ENCODE measurements at regions not wholly inside any gene's neighbourhood (a gene's known extent, or its start where the extent isn't known, plus 50 kb on each side); places are given as distances from the start of the nearest gene placed in this dataset.
A peak's percentile ranks its signal among the peaks of the same experiment; 100 is the strongest.
"Not testable (repeated sequence)": the region's sequence is repeated elsewhere in the genome, so short reads cannot be mapped to it uniquely, and the experiment has no call there.

GRCh38 chr4:131649227-131649626 lies 1499.9 kb upstream of the PCDH10 start:
- no peak for DNase-seq (ENCODE audit: low read depth in 4 of 4, low spot score in 2 of 4)

DNA sequence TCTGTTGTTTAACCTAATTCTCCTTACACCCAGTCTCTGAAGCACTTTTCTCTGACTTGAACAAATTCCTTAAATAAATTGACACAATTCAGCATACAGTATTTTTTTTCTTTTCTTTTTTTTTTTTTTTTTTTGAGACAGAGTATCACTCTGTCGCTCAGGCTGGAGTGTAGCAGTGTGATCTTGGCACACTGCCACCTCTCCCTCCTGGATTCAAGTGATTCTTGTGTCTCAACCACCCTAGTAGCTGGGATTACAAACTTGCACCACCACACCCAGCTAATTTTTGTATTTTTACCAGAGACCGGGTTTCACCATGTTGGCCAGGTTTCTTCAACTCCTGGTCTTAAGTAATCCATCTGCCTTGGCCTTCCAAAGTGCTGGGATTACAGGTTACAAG lies 1498.1 kb upstream of the PCDH10 start:
- no peak for DNase-seq (ENCODE audit: low read depth in 4 of 4, low spot score in 2 of 4)

DNA sequence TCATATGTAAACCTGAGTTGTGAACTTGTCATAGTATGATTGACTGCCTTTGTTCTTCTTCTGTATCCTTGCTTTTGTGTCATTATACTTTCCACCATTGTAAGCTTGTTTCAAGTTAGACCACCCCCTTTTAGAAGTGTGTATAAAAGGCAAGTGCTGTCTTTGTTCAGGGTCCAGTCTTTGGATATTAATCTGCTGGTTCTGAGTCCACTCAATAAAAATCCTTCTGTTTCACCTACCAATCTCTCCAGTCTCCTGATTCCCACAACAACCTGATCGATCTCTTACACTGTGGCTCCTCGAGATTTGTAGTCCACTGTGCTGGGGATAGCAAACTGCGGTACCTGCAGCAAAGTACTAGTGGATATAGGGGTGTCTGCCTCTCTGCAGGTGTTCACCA lies 1465.8 kb upstream of the PCDH10 start:
- not testable (repeated sequence) for DNase-seq (ENCODE audit: low read depth in 4 of 4, low spot score in 2 of 4)

- DNase-seq (ENCODE audit: low read depth in 4 of 4, low spot score in 2 of 4) = no peak
Measured at GRCh38 chr4:131721883-131722282, 1427.2 kb upstream of the PCDH10 start.

- not testable (repeated sequence) for DNase-seq (ENCODE audit: low read depth in 4 of 4, low spot score in 2 of 4)
Measured at GRCh38 chr4:131723069-131723468, 1426.0 kb upstream of the PCDH10 start.

DNA sequence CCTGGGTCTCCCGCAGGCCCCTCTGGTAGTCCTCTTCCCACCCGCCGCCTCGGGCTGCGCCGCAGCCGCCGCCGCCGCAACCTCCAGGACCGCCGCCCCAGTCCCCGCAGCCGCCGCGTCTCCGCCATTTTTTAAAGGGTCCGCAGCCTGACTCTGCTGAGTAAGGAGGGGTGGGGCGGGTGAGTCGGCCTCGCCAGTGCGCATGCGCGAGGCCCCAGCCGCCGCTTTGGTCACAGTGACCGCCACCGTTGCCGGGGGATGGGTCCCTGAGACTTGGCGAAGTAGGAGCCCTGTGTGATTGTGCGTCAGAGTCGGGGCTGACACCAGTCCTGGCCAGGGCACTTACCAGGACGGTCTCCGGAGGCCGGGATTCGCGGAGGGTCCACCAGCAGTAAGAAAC lies 1424.2 kb upstream of the PCDH10 start:
- peak; percentile 21 to 51 (median 44) for DNase-seq (ENCODE audit: low read depth in 4 of 4, low spot score in 2 of 4)

DNA sequence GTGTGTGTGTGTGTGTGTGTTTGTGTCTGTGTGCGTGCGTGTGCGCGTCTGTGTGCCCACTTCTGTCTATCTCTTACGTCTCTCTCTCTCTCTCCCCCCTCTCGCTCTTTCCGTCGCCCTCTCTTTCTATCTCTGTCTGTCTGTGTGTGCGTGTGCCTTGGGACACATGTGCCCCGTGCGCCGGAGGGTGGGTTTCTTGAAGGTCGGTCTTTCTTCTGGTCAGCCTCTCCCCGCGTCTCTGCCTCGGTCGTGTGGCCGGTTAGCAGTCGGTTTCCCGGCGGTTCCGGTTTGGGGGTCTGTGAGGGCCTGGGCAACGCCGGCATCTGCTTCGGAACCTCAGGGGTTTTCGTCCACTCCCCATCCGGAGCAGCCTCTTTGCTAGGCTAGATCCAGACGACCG lies 1423.6 kb upstream of the PCDH10 start:
- not testable (repeated sequence) for DNase-seq (ENCODE audit: low read depth in 4 of 4, low spot score in 2 of 4)

- not testable (repeated sequence) for DNase-seq (ENCODE audit: low read depth in 4 of 4, low spot score in 2 of 4)
Measured at GRCh38 chr4:131726940-131727339, 1422.2 kb upstream of the PCDH10 start.

DNA sequence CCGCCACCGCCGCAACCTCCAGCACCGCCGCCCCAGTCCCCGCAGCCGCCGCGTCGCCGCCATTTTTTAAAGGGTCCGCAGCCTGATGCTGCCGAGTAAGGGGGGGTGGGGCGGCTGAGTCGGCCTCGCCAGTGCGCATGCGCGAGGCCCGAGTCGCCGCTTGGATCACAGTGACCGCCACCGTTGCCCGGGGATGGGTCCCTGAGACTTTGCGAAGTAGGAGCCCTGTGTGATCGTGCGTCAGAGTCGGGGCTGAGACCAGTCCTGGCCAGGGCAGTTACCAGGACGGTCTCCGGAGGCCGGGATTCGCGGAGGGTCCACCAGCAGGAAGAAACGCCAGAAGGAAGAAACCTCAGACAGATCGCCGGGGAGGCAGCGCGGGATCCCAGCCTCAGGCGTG lies 1421.7 kb upstream of the PCDH10 start:
- DNase-seq (ENCODE audit: low read depth in 4 of 4, low spot score in 2 of 4) = not testable (repeated sequence)

DNA sequence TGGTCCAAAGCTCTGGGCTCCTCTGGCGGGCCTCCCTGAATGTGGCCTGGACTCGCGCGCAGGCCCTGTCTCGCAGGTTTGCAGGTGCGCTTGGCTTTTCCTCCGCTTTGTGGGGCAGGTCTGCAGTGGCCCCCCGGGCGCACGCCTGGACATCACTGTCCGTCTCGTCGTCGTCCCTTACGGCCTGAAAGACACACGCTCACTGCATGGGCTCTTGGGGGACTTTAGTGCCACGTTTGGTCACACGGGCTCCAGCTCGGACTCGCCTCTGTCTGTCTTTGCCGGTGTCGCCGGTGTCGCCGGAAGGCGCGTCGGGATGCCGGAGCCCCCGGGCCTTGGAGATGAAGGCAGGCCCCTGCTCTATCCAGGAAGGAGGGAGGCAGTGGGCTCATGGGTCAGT lies 1419.9 kb upstream of the PCDH10 start:
- DNase-seq (ENCODE audit: low read depth in 4 of 4, low spot score in 2 of 4) = not testable (repeated sequence)

DNA sequence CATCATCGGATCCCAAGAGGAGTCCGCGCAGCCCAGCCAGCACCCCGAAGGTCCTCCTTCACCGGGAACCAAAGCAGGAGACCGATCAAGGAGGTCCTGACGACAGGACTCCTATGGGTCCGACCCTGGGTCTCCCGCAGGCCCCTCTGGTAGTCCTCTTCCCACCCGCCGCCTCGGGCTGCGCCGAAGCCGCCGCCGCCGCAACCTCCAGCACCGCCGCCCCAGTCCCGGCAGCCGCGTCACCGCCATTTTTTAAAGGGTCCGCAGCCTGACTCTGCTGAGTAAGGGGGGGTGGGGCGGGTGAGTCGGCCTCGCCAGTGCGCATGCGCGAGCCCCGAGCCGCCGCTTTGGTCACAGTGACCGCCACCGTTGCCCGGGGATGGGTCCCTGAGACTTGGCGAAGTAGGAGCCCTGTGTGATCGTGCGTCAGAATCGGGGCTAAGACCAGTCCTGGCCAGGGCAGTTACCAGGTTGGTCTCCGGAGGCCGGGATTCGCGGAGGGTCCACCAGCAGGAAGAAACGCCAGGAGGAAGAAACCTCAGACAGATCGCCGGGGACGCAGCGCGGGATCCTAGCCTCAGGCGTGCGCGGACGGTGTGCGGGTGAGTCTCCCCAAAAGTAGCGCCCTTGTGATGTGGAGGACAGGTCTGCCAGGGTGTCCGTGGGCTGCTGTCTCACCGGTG lies 1419.2 kb upstream of the PCDH10 start:
- not testable (repeated sequence) for DNase-seq (ENCODE audit: low read depth in 4 of 4, low spot score in 2 of 4)

GRCh38 chr4:131730574-131730973 lies 1418.5 kb upstream of the PCDH10 start:
- DNase-seq (ENCODE audit: low read depth in 4 of 4, low spot score in 2 of 4) = not testable (repeated sequence)

DNA sequence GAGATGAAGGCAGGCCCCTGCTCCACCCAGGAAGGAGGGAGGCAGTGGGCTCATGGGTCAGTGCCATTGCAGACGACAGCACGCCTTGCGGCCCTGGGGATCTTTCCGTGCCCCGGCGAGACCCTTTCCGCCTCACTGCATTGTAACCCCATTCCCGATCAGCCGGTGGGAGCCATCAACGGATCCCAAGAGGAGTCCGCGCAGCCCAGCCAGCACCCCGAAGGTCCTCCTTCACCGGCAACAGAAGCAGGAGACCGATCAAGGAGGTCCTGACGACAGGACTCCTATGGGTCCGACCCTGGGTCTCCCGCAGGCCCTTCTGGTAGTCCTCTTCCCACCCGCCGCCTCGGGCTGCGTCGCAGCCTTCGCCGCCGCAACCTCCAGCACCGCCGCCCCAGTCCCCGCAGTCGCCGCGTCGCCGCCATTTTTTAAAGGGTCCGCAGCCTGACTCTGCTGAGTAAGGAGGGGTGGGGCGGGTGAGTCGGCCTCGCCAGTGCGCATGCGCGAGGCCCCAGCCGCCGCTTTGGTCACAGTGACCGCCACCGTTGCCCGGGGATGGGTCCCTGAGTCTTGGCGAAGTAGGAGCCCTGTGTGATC lies 1417.0 kb upstream of the PCDH10 start:
- DNase-seq (ENCODE audit: low read depth in 4 of 4, low spot score in 2 of 4) = not testable (repeated sequence)

DNA sequence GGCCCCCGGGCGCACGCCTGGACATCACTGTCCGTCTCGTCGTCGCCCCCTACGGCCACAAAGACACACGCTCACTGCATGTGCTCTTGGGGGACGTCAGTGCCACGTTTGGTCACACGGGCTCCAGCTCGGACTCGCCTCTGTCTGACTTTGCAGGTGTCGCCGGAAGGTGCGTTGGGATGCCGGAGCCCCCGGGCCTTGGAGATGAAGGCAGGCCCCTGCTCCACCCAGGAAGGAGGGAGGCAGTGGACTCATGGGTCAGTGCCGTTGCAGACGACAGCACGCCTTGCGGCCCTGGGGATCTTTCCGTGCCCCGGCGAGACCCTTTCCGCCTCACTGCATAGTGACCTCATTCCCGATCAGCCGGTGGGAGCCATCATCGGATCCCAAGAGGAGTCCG lies 1414.8 kb upstream of the PCDH10 start:
- DNase-seq (ENCODE audit: low read depth in 4 of 4, low spot score in 2 of 4) = not testable (repeated sequence)

- DNase-seq (ENCODE audit: low read depth in 4 of 4, low spot score in 2 of 4) = not testable (repeated sequence)
Measured at GRCh38 chr4:131734851-131735385, 1414.2 kb upstream of the PCDH10 start.

DNA sequence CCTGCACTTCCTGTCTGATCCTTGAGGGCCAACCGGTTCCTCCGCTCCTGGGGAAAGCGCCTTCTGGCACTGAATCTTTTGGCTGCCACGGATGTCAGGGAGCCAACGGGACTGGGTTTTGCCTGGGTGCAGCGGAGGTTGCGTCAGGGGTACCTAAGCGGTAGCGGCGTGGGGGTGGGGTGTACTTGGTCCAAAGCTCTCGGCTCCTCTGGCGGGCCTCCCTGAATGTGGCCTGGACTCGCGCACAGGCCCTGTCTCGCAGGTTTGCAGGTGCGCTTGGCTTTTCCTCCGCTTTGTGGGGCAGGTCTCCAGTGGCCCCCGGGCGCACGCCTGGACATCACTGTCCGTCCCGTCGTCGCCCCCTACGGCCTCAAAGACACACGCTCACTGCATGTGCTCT lies 1410.1 kb upstream of the PCDH10 start:
- not testable (repeated sequence) for DNase-seq (ENCODE audit: low read depth in 4 of 4, low spot score in 2 of 4)

DNA sequence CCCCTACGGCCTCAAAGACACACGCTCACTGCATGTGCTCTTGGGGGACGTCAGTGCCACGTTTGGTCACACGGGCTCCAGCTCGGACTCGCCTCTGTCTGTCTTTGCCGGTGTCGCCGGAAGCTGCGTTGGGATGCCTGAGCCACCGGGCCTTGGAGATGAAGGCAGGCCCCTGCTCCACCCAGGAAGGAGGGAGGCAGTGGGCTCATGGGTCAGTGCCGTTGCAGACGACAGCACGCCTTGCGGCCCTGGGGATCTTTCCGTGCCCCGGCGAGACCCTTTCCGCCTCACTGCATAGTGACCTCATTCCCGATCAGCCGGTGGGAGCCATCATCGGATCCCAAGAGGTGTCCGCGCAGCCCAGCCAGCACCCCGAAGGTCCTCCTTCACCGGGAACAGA lies 1407.3 kb upstream of the PCDH10 start:
- not testable (repeated sequence) for DNase-seq (ENCODE audit: low read depth in 4 of 4, low spot score in 2 of 4)

DNA sequence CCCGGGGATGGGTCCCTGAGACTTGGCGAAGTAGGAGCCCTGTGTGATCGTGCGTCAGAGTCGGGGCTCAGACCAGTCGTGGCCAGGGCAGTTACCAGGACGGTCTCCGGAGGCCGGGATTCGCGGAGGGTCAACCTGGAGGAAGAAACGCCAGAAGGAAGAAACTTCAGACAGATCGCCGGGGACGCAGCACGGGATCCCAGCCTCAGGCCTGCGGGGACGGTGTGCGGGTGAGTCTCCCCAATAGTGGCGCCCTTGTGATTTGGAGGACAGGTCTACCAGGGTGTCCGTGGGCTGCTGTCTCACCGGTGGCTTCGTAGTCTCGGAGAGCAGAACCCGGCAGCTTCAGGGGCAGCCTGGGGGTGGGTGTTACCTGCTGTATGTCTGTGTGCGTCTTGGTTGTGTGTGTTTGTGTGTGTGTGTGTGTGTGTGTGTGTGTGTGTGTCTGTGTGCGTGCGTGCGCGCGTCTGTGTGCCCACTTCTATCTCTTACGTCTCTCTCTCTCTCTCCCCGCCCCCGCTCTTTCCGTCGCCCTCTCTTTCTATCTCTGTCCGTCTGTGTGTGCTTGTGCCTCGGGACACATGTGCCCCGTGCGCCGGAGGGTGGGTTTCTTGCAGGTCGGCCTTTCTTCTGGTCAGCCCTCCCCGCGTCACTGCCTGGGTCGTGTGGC lies 1406.4 kb upstream of the PCDH10 start:
- not testable (repeated sequence) for DNase-seq (ENCODE audit: low read depth in 4 of 4, low spot score in 2 of 4)

- not testable (repeated sequence) for DNase-seq (ENCODE audit: low read depth in 4 of 4, low spot score in 2 of 4)
Measured at GRCh38 chr4:131743348-131743747, 1405.7 kb upstream of the PCDH10 start.

GRCh38 chr4:131747203-131747602 lies 1401.9 kb upstream of the PCDH10 start:
- not testable (repeated sequence) for DNase-seq (ENCODE audit: low read depth in 4 of 4, low spot score in 2 of 4)

DNA sequence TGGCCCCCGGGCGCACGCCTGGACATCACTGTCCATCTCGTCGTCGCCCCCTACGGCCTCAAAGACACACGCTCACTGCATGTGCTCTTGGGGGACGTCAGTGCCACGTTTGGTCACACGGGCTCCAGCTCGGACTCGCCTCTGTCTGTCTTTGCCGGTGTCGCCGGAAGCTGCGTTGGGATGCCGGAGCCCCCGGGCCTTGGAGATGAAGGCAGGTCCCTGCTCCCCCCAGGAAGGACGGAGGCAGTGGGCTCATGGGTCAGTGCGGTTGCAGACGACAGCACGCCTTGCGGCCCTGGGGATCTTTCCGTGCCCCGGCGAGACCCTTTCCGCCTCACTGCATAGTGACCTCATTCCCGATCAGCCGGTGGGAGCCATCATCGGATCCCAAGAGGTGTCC lies 1399.9 kb upstream of the PCDH10 start:
- not testable (repeated sequence) for DNase-seq (ENCODE audit: low read depth in 4 of 4, low spot score in 2 of 4)
